ENCODE measurements at regions not wholly inside any gene's neighbourhood (a gene's known extent, or its start where the extent isn't known, plus 50 kb on each side); places are given as distances from the start of the nearest gene placed in this dataset.

GRCh38 chr16:8436931-8437330, 153.4 kb downstream of the TMEM114 start:
- TF ChIP-seq POLR2AphosphoS5 (IDR thresholded peaks at IDR 0.05; ENCODE audit: low read depth, low read length) (no peak), TAF1 (IDR thresholded peaks at IDR 0.05; ENCODE audit: borderline replicate concordance, insufficient read depth, low read length) (no peak), SIN3A (IDR thresholded peaks at IDR 0.05; ENCODE audit: borderline replicate concordance, insufficient read depth, low read length) (no peak)

DNA sequence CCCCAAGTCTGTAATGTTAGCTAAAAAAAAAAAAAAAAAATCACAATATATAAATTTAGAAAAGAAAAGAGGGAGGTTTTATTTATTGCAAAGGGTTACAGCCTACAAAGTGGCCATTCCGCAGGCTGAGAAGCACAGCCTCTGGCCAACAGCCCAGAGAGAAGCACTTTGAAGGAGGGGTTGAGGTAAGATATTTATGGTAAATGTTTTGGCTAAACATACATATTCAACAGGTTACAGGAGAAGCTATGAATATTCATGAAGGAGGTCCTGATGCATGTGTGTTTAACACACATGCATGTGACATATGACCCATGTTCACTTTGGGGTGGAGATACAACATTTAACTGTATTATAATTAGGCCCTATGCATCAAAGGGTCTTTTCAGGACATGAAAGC, 158.5 kb downstream of the TMEM114 start:
- TF ChIP-seq POLR2AphosphoS5 (IDR thresholded peaks at IDR 0.05; ENCODE audit: low read depth, low read length), result no peak
- no peak for TF ChIP-seq SIN3A (IDR thresholded peaks at IDR 0.05; ENCODE audit: borderline replicate concordance, insufficient read depth, low read length)
- TF ChIP-seq FOXP2 (optimal IDR thresholded peaks at IDR 0.05; ENCODE audit: borderline replicate concordance, extremely low read depth, extremely low read length, insufficient read depth), result no peak
- TF ChIP-seq TAF1 (IDR thresholded peaks at IDR 0.05; ENCODE audit: borderline replicate concordance, insufficient read depth, low read length), result no peak
- TF ChIP-seq REST (IDR thresholded peaks at IDR 0.05; ENCODE audit: insufficient read depth in 1 of 2, low read depth in 2 of 2, low read length in 2 of 2), result no peak

- no peak for TF ChIP-seq REST (IDR thresholded peaks at IDR 0.05; ENCODE audit: insufficient read depth in 1 of 2, low read depth in 2 of 2, low read length in 2 of 2)
- no peak for TF ChIP-seq FOXP2 (optimal IDR thresholded peaks at IDR 0.05; ENCODE audit: borderline replicate concordance, extremely low read depth, extremely low read length, insufficient read depth)
- no peak for TF ChIP-seq TAF1 (IDR thresholded peaks at IDR 0.05; ENCODE audit: borderline replicate concordance, insufficient read depth, low read length)
- TF ChIP-seq SIN3A (IDR thresholded peaks at IDR 0.05; ENCODE audit: borderline replicate concordance, insufficient read depth, low read length), result no peak
- no peak for TF ChIP-seq POLR2AphosphoS5 (IDR thresholded peaks at IDR 0.05; ENCODE audit: low read depth, low read length)
Observed at GRCh38 chr16:8430401-8430800, 159.9 kb downstream of the TMEM114 start.

DNA sequence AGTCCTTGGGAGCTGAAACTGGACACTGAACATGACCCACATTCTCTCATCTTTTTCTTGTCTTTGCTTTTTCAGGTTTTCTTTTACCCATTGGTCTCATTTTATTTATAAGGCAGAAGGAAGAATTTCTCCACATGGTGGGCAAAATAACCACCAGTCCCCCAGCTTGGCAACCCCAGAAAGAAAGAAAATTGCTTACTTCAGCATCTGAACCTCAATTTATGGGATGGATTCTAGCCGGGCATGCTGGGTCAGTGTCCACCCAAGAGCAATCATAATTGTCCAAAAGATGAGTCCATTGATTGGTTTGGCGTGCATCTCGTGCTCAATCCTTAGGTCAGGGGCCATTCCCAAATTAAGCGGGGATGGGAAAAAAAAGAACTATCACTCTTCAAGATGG, 163.7 kb downstream of the TMEM114 start:
- TF ChIP-seq SIN3A (IDR thresholded peaks at IDR 0.05; ENCODE audit: borderline replicate concordance, insufficient read depth, low read length) (no peak), REST (IDR thresholded peaks at IDR 0.05; ENCODE audit: insufficient read depth in 1 of 2, low read depth in 2 of 2, low read length in 2 of 2) (no peak), TAF1 (IDR thresholded peaks at IDR 0.05; ENCODE audit: borderline replicate concordance, insufficient read depth, low read length) (no peak), POLR2AphosphoS5 (IDR thresholded peaks at IDR 0.05; ENCODE audit: low read depth, low read length) (no peak), FOXP2 (optimal IDR thresholded peaks at IDR 0.05; ENCODE audit: borderline replicate concordance, extremely low read depth, extremely low read length, insufficient read depth) (no peak)

- TF ChIP-seq POLR2AphosphoS5 (IDR thresholded peaks at IDR 0.05; ENCODE audit: low read depth, low read length), result no peak
- no peak for TF ChIP-seq SIN3A (IDR thresholded peaks at IDR 0.05; ENCODE audit: borderline replicate concordance, insufficient read depth, low read length)
- no peak for TF ChIP-seq REST (IDR thresholded peaks at IDR 0.05; ENCODE audit: insufficient read depth in 1 of 2, low read depth in 2 of 2, low read length in 2 of 2)
- TF ChIP-seq TAF1 (IDR thresholded peaks at IDR 0.05; ENCODE audit: borderline replicate concordance, insufficient read depth, low read length), result no peak
- TF ChIP-seq FOXP2 (optimal IDR thresholded peaks at IDR 0.05; ENCODE audit: borderline replicate concordance, extremely low read depth, extremely low read length, insufficient read depth), result no peak
Observed at GRCh38 chr16:8417145-8417544, 173.2 kb downstream of the TMEM114 start.

Data from PFSK-1 (cell line).